A673 (cell line): ENCODE measurements at regions not wholly inside any gene's neighbourhood (a gene's known extent, or its start where the extent isn't known, plus 50 kb on each side); places are given as distances from the start of the nearest gene placed in this dataset.

ENCODE experiments used
- BruUV-seq: library from RNA; stranded (reverse); fragments of 400-500 nt; replicated peaks from 2 replicates; lab custom pipeline; 2021; lab: Mats Ljungman, UMichigan
- CTCF ChIA-PET: fragments of 300-600 bp; sonication (Branson Sonifier 250); formaldehyde crosslinking; loops from one replicate; lab custom pipeline; 2022; ENCODE audit warnings: antibody characterized with exemption; lab: Charles Lee
- POLR2A ChIA-PET: fragments of 300-600 bp; sonication (Branson Sonifier 250); formaldehyde crosslinking; loops from one replicate; lab custom pipeline; 2022; ENCODE audit warnings: antibody characterized with exemption; ENCODE audit not compliant: low non-redundant PET; lab: Charles Lee
- DNase-seq: peaks from one replicate; pipeline ENCODE4 v3.0.0-alpha.2; 2015; ENCODE audit warnings: low spot score
- H3K27ac ChIP-seq: fragments of 200-600 bp; sonication (generic); 2 replicates; pipeline ENCODE4 v1.5.1; 2016; ENCODE audit warnings: mixed run types, low read depth, mild to moderate bottlenecking, mixed read lengths, antibody characterized with exemption, low read length; ENCODE audit not compliant: poor library complexity, severe bottlenecking
- H3K27me3 ChIP-seq: fragments of 200-600 bp; sonication (generic); replicated peaks from 2 replicates; pipeline ENCODE4 v1.6.1; 2017; ENCODE audit warnings: mixed run types, low read depth, mild to moderate bottlenecking, mixed read lengths, antibody characterized with exemption, low read length; ENCODE audit not compliant: insufficient read depth, poor library complexity
- H3K36me3 ChIP-seq: fragments of 200-600 bp; sonication (generic); 2 replicates; pipeline ENCODE4 v1.6.1; 2016; ENCODE audit warnings: mixed run types, mild to moderate bottlenecking, mixed read lengths, antibody characterized with exemption, low read length; ENCODE audit not compliant: insufficient read depth, poor library complexity, severe bottlenecking
- H3K4me1 ChIP-seq: fragments of 200-600 bp; sonication (generic); 2 replicates; pipeline ENCODE4 v1.6.1; 2017; ENCODE audit warnings: mixed run types, mild to moderate bottlenecking, mixed read lengths, antibody characterized with exemption, low read length; ENCODE audit not compliant: insufficient read depth, poor library complexity, severe bottlenecking
- H3K4me3 ChIP-seq: fragments of 200-600 bp; sonication (generic); 2 replicates; pipeline ENCODE4 v1.5.1; 2016; ENCODE audit warnings: low read depth, mixed run types, mild to moderate bottlenecking, mixed read lengths, low read length; ENCODE audit not compliant: poor library complexity, severe bottlenecking
- H3K9me3 ChIP-seq: fragments of 200-600 bp; sonication (generic); 2 replicates; pipeline ENCODE4 v1.6.1; 2016; ENCODE audit warnings: mixed run types, low read depth, mild to moderate bottlenecking, mixed read lengths, antibody characterized with exemption, low read length; ENCODE audit not compliant: poor library complexity, severe bottlenecking
- CTCF ChIP-seq: fragments of 300-800, 200-600 bp; sonication (generic); conservative IDR thresholded peaks from 2 replicates; pipeline ENCODE4 v1.5.1; 2017; ENCODE audit warnings: low read depth, mild to moderate bottlenecking, antibody characterized with exemption, low read length, moderate library complexity, mixed read lengths
- EZH2 ChIP-seq: fragments of 200-600 bp; sonication (generic); IDR thresholded peaks from 2 replicates; pipeline ENCODE4 v1.6.1; 2017; ENCODE audit warnings: borderline replicate concordance, low read depth, mild to moderate bottlenecking, mixed read lengths, antibody characterized with exemption, low read length; ENCODE audit not compliant: poor library complexity, severe bottlenecking
- intact Hi-C: fragments of 100-400 bp; cut with micrococcal nuclease; formaldehyde crosslinking; loops from one replicate; pipeline ENCODE4 v1.10.0; 2022; ENCODE audit not compliant: unreplicated experiment

- no peaks in the 10 kb centered on the region for H3K4me1 ChIP-seq
- H3K9me3 ChIP-seq: no peaks in the 10 kb centered on the region
- BruUV-seq: no TSS peak
- ChIA-PET POLR2A (no interaction called here), CTCF (no interaction called here)
- H3K36me3 ChIP-seq: no peaks in the 10 kb centered on the region
- intact Hi-C loops: no loop called here
- H3K27ac ChIP-seq: no peak overlapping the region
- H3K27me3 ChIP-seq: peaks cover 55% of the 10 kb centered on the region
- no peak for DNase-seq
- no peak for TF ChIP-seq EZH2
- TF ChIP-seq CTCF: no peak
- H3K4me3 ChIP-seq: no peak overlapping the region
Measured at GRCh38 chr7:21214657-21215056, 213.2 kb upstream of the SP4 start.

GRCh38 chr7:21215307-21215706 is 212.6 kb upstream of the SP4 start:
- no peak for DNase-seq
- no TSS peak for BruUV-seq
- Histone ChIP-seq H3K27me3 (peaks cover 52% of the 10 kb centered on the region), H3K4me3 (no peak overlapping the region), H3K4me1 (no peaks in the 10 kb centered on the region), H3K27ac (no peak overlapping the region), H3K36me3 (no peaks in the 10 kb centered on the region), H3K9me3 (no peaks in the 10 kb centered on the region)
- POLR2A ChIA-PET: no interaction called here
- CTCF ChIA-PET: no interaction called here
- intact Hi-C loops: no loop called here
- no peak for TF ChIP-seq EZH2
- no peak for TF ChIP-seq CTCF

- CTCF ChIA-PET: no interaction called here
- no peaks in the 10 kb centered on the region for H3K36me3 ChIP-seq
- no peak for TF ChIP-seq EZH2
- no peak for TF ChIP-seq CTCF
- H3K4me3 ChIP-seq: no peak overlapping the region
- POLR2A ChIA-PET: no interaction called here
- no peaks in the 10 kb centered on the region for H3K9me3 ChIP-seq
- H3K4me1 ChIP-seq: no peaks in the 10 kb centered on the region
- no peak for DNase-seq
- intact Hi-C loops: no loop called here
- no TSS peak for BruUV-seq
- no peak overlapping the region for H3K27ac ChIP-seq
- peaks cover 40% of the 10 kb centered on the region for H3K27me3 ChIP-seq
Measured at GRCh38 chr7:21217365-21217764, 210.5 kb upstream of the SP4 start.
